ENCODE measurements at regions not wholly inside any gene's neighbourhood (a gene's known extent, or its start where the extent isn't known, plus 50 kb on each side); places are given as distances from the start of the nearest gene placed in this dataset.

GRCh38 chr11:104523611-104524010 is 359.7 kb upstream of the PDGFD start:
- TF ChIP-seq ZBED1 (IDR thresholded peaks at IDR 0.05) (no peak), NONO (IDR thresholded peaks at IDR 0.05; ENCODE audit: low read depth in 2 of 2, low read length in 1 of 2) (no peak), ZNF384 (IDR thresholded peaks at IDR 0.05; ENCODE audit: low read depth, low read length) (no peak), PTBP1 (IDR thresholded peaks at IDR 0.05; ENCODE audit: low read depth, low read length) (no peak), ZSCAN32 (CRISPR knock-in tag; IDR thresholded peaks at IDR 0.05) (no peak), NFYB (IDR thresholded peaks at IDR 0.05; ENCODE audit: extremely low read depth, insufficient read length) (no peak), THAP7 (CRISPR knock-in tag; IDR thresholded peaks at IDR 0.05) (no peak)
- no peak overlapping the region for H3K9ac ChIP-seq (ENCODE audit: insufficient read depth in 1 of 2, low read depth in 2 of 2, low read length in 2 of 2)
- BruUV-seq (replicated peaks) = no TSS peak
- no peak overlapping the region for H3K4me2 ChIP-seq (ENCODE audit: insufficient read depth, low read length)
- no peaks in the 10 kb centered on the region for H3K27me3 ChIP-seq (ENCODE audit: control insufficient read depth in 2 of 2, insufficient read depth in 2 of 2, low read length in 2 of 2)
- in situ Hi-C loops (cut with MboI) = no loop called here
- no peak overlapping the region for H2AFZ ChIP-seq (ENCODE audit: low read depth, low read length)
- H3K9me1 ChIP-seq (ENCODE audit: control insufficient read depth, insufficient read depth, low read length) = no peaks in the 10 kb centered on the region
- CTCF ChIA-PET (ENCODE audit: low intra/inter-chr PET ratio) = no interaction called here
- no peaks in the 10 kb centered on the region for H3K36me3 ChIP-seq (ENCODE audit: control insufficient read depth, insufficient read depth, low read length)
- no peaks in the 10 kb centered on the region for H4K20me1 ChIP-seq (replicated peaks; ENCODE audit: control insufficient read depth, insufficient read depth, low read length)
- 0% methylated on average over 1 of the region's 1 CpG for WGBS (ENCODE audit: insufficient coverage, low coverage, missing lambda C conversion rate)
- no peak overlapping the region for H3K4me3 ChIP-seq
- no peak for ATAC-seq
- no peak for DNase-seq (ENCODE audit: extremely low read depth in 1 of 4, low spot score in 3 of 4)
- H3K9me3 ChIP-seq (replicated peaks; ENCODE audit: control insufficient read depth, insufficient read depth, low read depth, low read length) = no peaks in the 10 kb centered on the region
- H3K27ac ChIP-seq (ENCODE audit: extremely low read depth, low read depth, low read length) = no peak overlapping the region
- H3K4me1 ChIP-seq (replicated peaks in 1 of 2; ENCODE audit: control insufficient read depth in 2 of 2, insufficient read depth in 2 of 2, low read length in 2 of 2) = no peaks in the 10 kb centered on the region
- intact Hi-C loops (cut with micrococcal nuclease) = no loop called here
- no peak for FAIRE-seq
- POLR2A ChIA-PET = no interaction called here
- H3K79me2 ChIP-seq (ENCODE audit: control insufficient read depth, insufficient read depth, low read length) = no peaks in the 10 kb centered on the region

- no peaks in the 10 kb centered on the region for H3K36me3 ChIP-seq (ENCODE audit: control insufficient read depth, insufficient read depth, low read length)
- FAIRE-seq (no peak), DNase-seq (ENCODE audit: extremely low read depth in 1 of 4, low spot score in 3 of 4) (no peak), ATAC-seq (no peak)
- no peaks in the 10 kb centered on the region for H3K79me2 ChIP-seq (ENCODE audit: control insufficient read depth, insufficient read depth, low read length)
- no peaks in the 10 kb centered on the region for H3K9me3 ChIP-seq (replicated peaks; ENCODE audit: control insufficient read depth, insufficient read depth, low read depth, low read length)
- no peak overlapping the region for H2AFZ ChIP-seq (ENCODE audit: low read depth, low read length)
- no TSS peak for BruUV-seq (replicated peaks)
- no peak overlapping the region for H3K4me2 ChIP-seq (ENCODE audit: insufficient read depth, low read length)
- no peaks in the 10 kb centered on the region for H3K9me1 ChIP-seq (ENCODE audit: control insufficient read depth, insufficient read depth, low read length)
- H3K9ac ChIP-seq (ENCODE audit: insufficient read depth in 1 of 2, low read depth in 2 of 2, low read length in 2 of 2) = no peak overlapping the region
- CTCF ChIA-PET (ENCODE audit: low intra/inter-chr PET ratio) = no interaction called here
- intact Hi-C loops (cut with micrococcal nuclease) = no loop called here
- no peaks in the 10 kb centered on the region for H3K27me3 ChIP-seq (ENCODE audit: control insufficient read depth in 2 of 2, insufficient read depth in 2 of 2, low read length in 2 of 2)
- POLR2A ChIA-PET = no interaction called here
- no peaks in the 10 kb centered on the region for H3K4me1 ChIP-seq (replicated peaks in 1 of 2; ENCODE audit: control insufficient read depth in 2 of 2, insufficient read depth in 2 of 2, low read length in 2 of 2)
- H3K27ac ChIP-seq (ENCODE audit: extremely low read depth, low read depth, low read length) = no peak overlapping the region
- no peaks in the 10 kb centered on the region for H4K20me1 ChIP-seq (replicated peaks; ENCODE audit: control insufficient read depth, insufficient read depth, low read length)
- in situ Hi-C loops (cut with MboI) = no loop called here
- H3K4me3 ChIP-seq = no peak overlapping the region
- no peak for TF ChIP-seq CGGBP1 (CRISPR knock-in tag; IDR thresholded peaks at IDR 0.05)
- TF ChIP-seq ZNF644 (tag; IDR thresholded peaks at IDR 0.05; ENCODE audit: low read depth) = no peak
- TF ChIP-seq ZBTB43 (CRISPR knock-in tag; IDR thresholded peaks at IDR 0.05) = no peak
- no peak for TF ChIP-seq GTF2B (IDR thresholded peaks at IDR 0.05; ENCODE audit: extremely low read depth, insufficient read length)
- TF ChIP-seq GMEB1 (CRISPR knock-in tag; IDR thresholded peaks at IDR 0.05) = no peak
- TF ChIP-seq ZNF165 (CRISPR knock-in tag; IDR thresholded peaks at IDR 0.05; ENCODE audit: borderline replicate concordance) = no peak
- TF ChIP-seq ZKSCAN8 (CRISPR knock-in tag; IDR thresholded peaks at IDR 0.05) = no peak
Measured at GRCh38 chr11:104522650-104523049, 358.7 kb upstream of the PDGFD start.

Data from K562 (cell line).